HepG2 (cell line): ENCODE measurements at regions not wholly inside any gene's neighbourhood (a gene's known extent, or its start where the extent isn't known, plus 50 kb on each side); places are given as distances from the start of the nearest gene placed in this dataset.

Experiments used
- ATAC-seq: fragments of 200-7000 bp; cut with Tn5 transposase; 3 replicates; pipeline ENCODE4 v1.9.1; 2020; ENCODE audit warnings: mild to moderate bottlenecking, moderate library complexity
- BruUV-seq: library from RNA; stranded (reverse); fragments of 400-500 nt; replicated peaks from 2 replicates; lab custom pipeline; 2021; lab: Mats Ljungman, UMichigan
- CTCF ChIA-PET: fragments of 300-600 bp; formaldehyde crosslinking; extraction: SDS; loops from one replicate; lab custom pipeline; 2021; ENCODE audit warnings: low total read pairs, inconsistent platforms, low intra/inter-chr PET ratio; lab: Yijun Ruan, JAX
- POLR2A ChIA-PET: fragments of 350-600 bp; sonication (Branson Sonifier 250); formaldehyde crosslinking; loops from one replicate; lab custom pipeline; 2020; ENCODE audit warnings: antibody characterized with exemption, inconsistent platforms; lab: Yijun Ruan, JAX
- DNase-seq: peaks from one replicate; pipeline ENCODE4 v3.0.0-alpha.2; 2015; ENCODE audit warnings: low spot score
- FAIRE-seq: peaks from 3 replicates; lab custom pipeline; 2011; peaks lifted over from hg19 to GRCh38; lab: Jason Lieb, UNC
- H2AFZ ChIP-seq: one replicate; pipeline ENCODE4 v1.6.1; 2011; ENCODE audit warnings: low read length, inconsistent platforms
- H3K27ac ChIP-seq: fragments of 300-600 bp; 3 replicates; pipeline ENCODE4 v1.8.0; 2011; ENCODE audit warnings: mixed run types, mild to moderate bottlenecking, mixed read lengths, low read length, inconsistent platforms; ENCODE audit not compliant: insufficient read depth; ENCODE audit errors: extremely low read length
- H3K27me3 ChIP-seq, 2 experiments: fragments of 200-600 bp in 1 of 2; 2 replicates in 1 of 2; 3 replicates in 1 of 2; pipeline versions ENCODE4 v1.6.0 to v1.8.0; 2011; ENCODE audit warnings: low read length in 2 of 2, mild to moderate bottlenecking in 2 of 2, moderate library complexity in 2 of 2, inconsistent platforms in 1 of 2; ENCODE audit not compliant: insufficient read depth in 2 of 2, control insufficient read depth in 1 of 2
- H3K36me3 ChIP-seq, 2 experiments: fragments of 200-600 bp in 1 of 2; replicated peaks in 1 of 2; 2 replicates in 1 of 2; 3 replicates in 1 of 2; pipeline versions ENCODE4 v1.5.1 to v1.8.0; 2011; ENCODE audit warnings: low read length in 2 of 2, inconsistent platforms in 1 of 2; ENCODE audit not compliant: insufficient read depth in 2 of 2, control insufficient read depth in 1 of 2
- H3K4me1 ChIP-seq: 2 replicates; pipeline ENCODE4 v1.5.1; 2012; ENCODE audit warnings: low read length, inconsistent platforms; ENCODE audit not compliant: insufficient read depth
- H3K4me2 ChIP-seq: 2 replicates; pipeline ENCODE4 v1.6.0; 2011; ENCODE audit warnings: low read depth, low read length, inconsistent platforms
- H3K4me3 ChIP-seq, 3 experiments: fragments of 200-600 bp in 1 of 3; sonication (generic), shearing (Covaris generic) in 1 of 3; replicated peaks in 1 of 3; 2 replicates each; pipeline ENCODE4 v1.5.1; 2011 to 2016; ENCODE audit warnings: low read length in 3 of 3, inconsistent platforms in 2 of 3, low read depth in 2 of 3, mild to moderate bottlenecking in 2 of 3, control low read depth in 1 of 3, mixed read lengths in 1 of 3; ENCODE audit not compliant: insufficient read depth in 1 of 3
- H3K79me2 ChIP-seq: one replicate; pipeline ENCODE4 v1.6.1; 2011; ENCODE audit warnings: low read length, inconsistent platforms; ENCODE audit not compliant: insufficient read depth
- H3K9ac ChIP-seq: 2 replicates; pipeline ENCODE4 v1.6.0; 2011; ENCODE audit warnings: mild to moderate bottlenecking, low read depth, low read length, inconsistent platforms; ENCODE audit not compliant: insufficient read depth
- H3K9me3 ChIP-seq: 2 replicates; pipeline ENCODE4 v1.5.1; 2012; ENCODE audit warnings: mild to moderate bottlenecking, low read length
- H4K20me1 ChIP-seq: 2 replicates; pipeline ENCODE4 v1.6.0; 2011; ENCODE audit warnings: inconsistent platforms, mild to moderate bottlenecking, low read length, moderate library complexity; ENCODE audit not compliant: insufficient read depth
- HHEX ChIP-seq: IDR thresholded peaks from 2 replicates; pipeline ENCODE4 v1.6.1; 2016; ENCODE audit warnings: control low read depth
- KDM4B ChIP-seq: sonication (generic); formaldehyde crosslinking; IDR thresholded peaks from 2 replicates; pipeline ENCODE4 v1.4.0; 2020; ENCODE audit warnings: missing genetic modification reagents
- MEF2D ChIP-seq: sonication (generic); formaldehyde crosslinking; IDR thresholded peaks from 2 replicates; pipeline ENCODE4 v1.5.1; 2020; ENCODE audit warnings: mild to moderate bottlenecking, missing genetic modification reagents
- MZF1 ChIP-seq: sonication (generic); formaldehyde crosslinking; IDR thresholded peaks from 2 replicates; pipeline ENCODE4 v1.8.1; 2023; ENCODE audit warnings: mild to moderate bottlenecking, missing genetic modification reagents, borderline replicate concordance
- NCOR1 ChIP-seq: fragments of 200-600 bp; sonication (generic); IDR thresholded peaks from 2 replicates; pipeline ENCODE4 v1.7.0; 2017; ENCODE audit warnings: antibody characterized with exemption, low read length, borderline replicate concordance
- NR2C2 ChIP-seq: sonication (generic); formaldehyde crosslinking; IDR thresholded peaks from 2 replicates; pipeline ENCODE4 v1.4.0; 2020; ENCODE audit warnings: missing genetic modification reagents, mild to moderate bottlenecking, moderate library complexity, borderline replicate concordance
- ONECUT2 ChIP-seq: sonication (generic); formaldehyde crosslinking; IDR thresholded peaks from 2 replicates; pipeline ENCODE4 v1.4.0; 2020; ENCODE audit warnings: missing genetic modification reagents
- RAD21 ChIP-seq: fragments of 450-650 bp; formaldehyde crosslinking; IDR thresholded peaks from 2 replicates; pipeline ENCODE4 v1.5.0; 2020; ENCODE audit warnings: mild to moderate bottlenecking
- ZGPAT ChIP-seq: IDR thresholded peaks from 2 replicates; pipeline ENCODE4 v1.6.1; 2016; ENCODE audit warnings: mild to moderate bottlenecking
- ZNF225 ChIP-seq: sonication (generic); formaldehyde crosslinking; IDR thresholded peaks from 2 replicates; pipeline ENCODE4 v1.4.0; 2020; ENCODE audit warnings: mild to moderate bottlenecking, missing genetic modification reagents
- ZNF747 ChIP-seq: sonication (generic); formaldehyde crosslinking; IDR thresholded peaks from 2 replicates; pipeline ENCODE4 v1.8.1; 2023; ENCODE audit warnings: missing genetic modification reagents, mild to moderate bottlenecking, borderline replicate concordance
- ZSCAN20 ChIP-seq: sonication (generic); formaldehyde crosslinking; IDR thresholded peaks from 2 replicates; pipeline ENCODE4 v1.4.0; 2020; ENCODE audit warnings: missing genetic modification reagents, mild to moderate bottlenecking, borderline replicate concordance
- ZXDC ChIP-seq: sonication (generic); formaldehyde crosslinking; IDR thresholded peaks from 2 replicates; pipeline ENCODE4 v1.5.0; 2020; ENCODE audit warnings: mild to moderate bottlenecking, missing genetic modification reagents
- WGBS: methylation state at CpG from one replicate; pipeline ENCODE4 v1.1.6; 2017; ENCODE audit warnings: low lambda C conversion rate; 5-methylcytosine and 5-hydroxymethylcytosine counted together
- in situ Hi-C: cut with HindIII; loops from 2 replicates; pipeline ENCODE4 v1.10.0; 2017; ENCODE audit warnings: low pct_unique_long_range_greater_than_20kb; ENCODE audit not compliant: extremely low pct_ligation_motif_present
- intact Hi-C: fragments of 100-400 bp; cut with micrococcal nuclease; formaldehyde crosslinking; loops from one replicate; pipeline ENCODE4 v1.10.0; 2022; ENCODE audit not compliant: unreplicated experiment
- TF ChIP-seq, protein P1 (sequence below): sonication (generic); formaldehyde crosslinking; IDR thresholded peaks from 2 replicates; pipeline ENCODE4 v1.4.0; 2020; ENCODE audit warnings: mild to moderate bottlenecking, missing genetic modification reagents
- TF ChIP-seq, protein P2 (sequence below): sonication (generic); formaldehyde crosslinking; IDR thresholded peaks from 2 replicates; pipeline ENCODE4 v1.5.0; 2020; ENCODE audit warnings: missing genetic modification reagents, mild to moderate bottlenecking, borderline replicate concordance

- WGBS: 0% methylated on average over 1 of the region's 1 CpG
Measured at GRCh38 chr13:80454245-80454644, 113.3 kb upstream of the SPRY2 start.

More at GRCh38 chr13:80454245-80454644, 113.3 kb upstream of the SPRY2 start:
- ChIA-PET CTCF (no interaction called here), POLR2A (no interaction called here)
- no peak overlapping the region for H3K4me2 ChIP-seq
- intact Hi-C loops (no loop called here), in situ Hi-C loops (no loop called here)
- no peaks in the 10 kb centered on the region for H3K79me2 ChIP-seq
- no peaks in the 10 kb centered on the region for H4K20me1 ChIP-seq
- H3K9ac ChIP-seq: no peak overlapping the region
- no peak overlapping the region for H3K4me3 ChIP-seq
- no TSS peak for BruUV-seq
- no peak overlapping the region for H2AFZ ChIP-seq
- no peak overlapping the region for H3K27ac ChIP-seq
- H3K36me3 ChIP-seq: no peaks in the 10 kb centered on the region
- no peak for FAIRE-seq
- H3K27me3 ChIP-seq: no peaks in the 10 kb centered on the region
- no peak for ATAC-seq
- no peak for DNase-seq
- H3K4me1 ChIP-seq: no peaks in the 10 kb centered on the region
- TF ChIP-seq NCOR1 (no peak), ZXDC (CRISPR knock-in tag) (no peak), ZGPAT (CRISPR knock-in tag) (no peak), ZSCAN20 (CRISPR knock-in tag) (no peak), ZNF747 (no peak), HHEX (CRISPR knock-in tag) (no peak), MZF1 (no peak), MEF2D (CRISPR knock-in tag) (no peak), NR2C2 (CRISPR knock-in tag) (no peak), ZNF225 (CRISPR knock-in tag) (no peak), KDM4B (CRISPR knock-in tag) (no peak), RAD21 (no peak), ONECUT2 (CRISPR knock-in tag) (no peak)
- TF ChIP-seq, protein P1, sequence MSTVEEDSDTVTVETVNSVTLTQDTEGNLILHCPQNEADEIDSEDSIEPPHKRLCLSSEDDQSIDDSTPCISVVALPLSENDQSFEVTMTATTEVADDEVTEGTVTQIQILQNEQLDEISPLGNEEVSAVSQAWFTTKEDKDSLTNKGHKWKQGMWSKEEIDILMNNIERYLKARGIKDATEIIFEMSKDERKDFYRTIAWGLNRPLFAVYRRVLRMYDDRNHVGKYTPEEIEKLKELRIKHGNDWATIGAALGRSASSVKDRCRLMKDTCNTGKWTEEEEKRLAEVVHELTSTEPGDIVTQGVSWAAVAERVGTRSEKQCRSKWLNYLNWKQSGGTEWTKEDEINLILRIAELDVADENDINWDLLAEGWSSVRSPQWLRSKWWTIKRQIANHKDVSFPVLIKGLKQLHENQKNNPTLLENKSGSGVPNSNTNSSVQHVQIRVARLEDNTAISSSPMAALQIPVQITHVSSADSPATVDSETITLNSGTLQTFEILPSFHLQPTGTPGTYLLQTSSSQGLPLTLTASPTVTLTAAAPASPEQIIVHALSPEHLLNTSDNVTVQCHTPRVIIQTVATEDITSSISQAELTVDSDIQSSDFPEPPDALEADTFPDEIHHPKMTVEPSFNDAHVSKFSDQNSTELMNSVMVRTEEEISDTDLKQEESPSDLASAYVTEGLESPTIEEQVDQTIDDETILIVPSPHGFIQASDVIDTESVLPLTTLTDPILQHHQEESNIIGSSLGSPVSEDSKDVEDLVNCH: no peak
- TF ChIP-seq, protein P2, sequence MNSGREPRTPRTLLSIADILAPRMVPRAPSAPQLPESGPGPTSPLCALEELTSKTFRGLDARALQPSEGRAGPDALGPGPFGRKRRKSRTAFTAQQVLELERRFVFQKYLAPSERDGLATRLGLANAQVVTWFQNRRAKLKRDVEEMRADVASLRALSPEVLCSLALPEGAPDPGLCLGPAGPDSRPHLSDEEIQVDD (CRISPR knock-in tag): no peak
- H3K9me3 ChIP-seq: peaks cover 17% of the 10 kb centered on the region; the same call in 1 of the 2 replicates
